ELR (cell line): ENCODE measurements at regions not wholly inside any gene's neighbourhood (a gene's known extent, or its start where the extent isn't known, plus 50 kb on each side); places are given as distances from the start of the nearest gene placed in this dataset.
A peak's percentile ranks its signal among the peaks of the same experiment; 100 is the strongest.
"Not testable (repeated sequence)": the region's sequence is repeated elsewhere in the genome, so short reads cannot be mapped to it uniquely, and the experiment has no call there.

Experiments
- DNase-seq: peaks from one replicate; pipeline ENCODE4 v3.0.0-alpha.2; 2015; ENCODE audit warnings: low read depth

DNA sequence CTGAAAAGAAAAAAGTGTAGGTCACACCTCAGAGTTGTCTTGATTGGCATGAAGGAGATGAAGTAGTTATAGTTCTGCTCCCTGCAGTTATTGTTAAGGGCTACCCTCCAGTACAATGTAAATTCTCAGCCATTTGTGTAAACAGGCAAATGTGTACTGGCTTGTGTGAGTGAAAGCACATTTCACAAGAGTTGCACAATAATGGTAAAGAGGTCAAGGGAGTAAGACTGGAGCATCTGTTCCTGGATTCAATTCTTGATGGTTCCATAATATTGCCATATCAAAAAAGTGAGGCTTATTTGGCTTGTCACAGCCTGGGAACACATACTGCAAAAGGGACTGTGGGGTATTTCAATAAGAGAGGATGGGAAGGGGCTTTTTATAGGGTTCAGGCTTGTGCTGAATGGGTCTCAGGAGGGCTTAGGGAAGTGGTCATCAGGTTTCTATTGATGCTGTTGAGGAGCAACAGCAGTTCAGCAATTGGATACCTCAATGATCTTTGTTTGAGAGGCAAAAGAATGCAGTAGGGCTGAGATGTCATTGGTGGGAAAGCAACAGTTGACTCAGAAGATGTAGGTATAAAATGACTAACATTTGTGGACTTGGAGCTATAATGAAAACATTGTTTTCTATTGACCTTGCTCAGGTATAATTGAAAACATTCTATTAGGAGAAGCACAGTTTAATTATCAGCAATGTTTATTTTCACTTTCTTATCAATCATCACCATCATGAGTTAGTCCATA is 402.6 kb downstream of the BCKDHB start:
- DNase-seq, result no peak

DNA sequence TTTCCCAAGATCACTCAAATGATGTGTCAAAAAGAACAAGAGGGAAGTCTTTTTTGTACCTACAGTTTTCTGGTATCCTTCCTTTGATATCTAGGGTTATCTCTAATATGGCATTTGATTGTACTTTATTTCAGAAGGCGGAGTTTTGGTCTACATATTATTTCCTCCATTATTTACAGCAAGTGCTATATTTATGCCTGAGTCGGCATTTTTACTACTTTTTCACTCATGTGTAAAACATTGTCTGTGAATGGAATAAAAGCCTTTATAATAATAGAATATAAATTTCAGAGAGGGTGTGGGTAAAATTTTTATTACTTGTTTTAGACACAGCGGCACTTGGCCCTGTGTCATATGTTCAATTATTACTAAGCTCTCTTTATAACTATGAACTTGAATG is 398.4 kb downstream of the BCKDHB start:
- DNase-seq, result no peak

DNA sequence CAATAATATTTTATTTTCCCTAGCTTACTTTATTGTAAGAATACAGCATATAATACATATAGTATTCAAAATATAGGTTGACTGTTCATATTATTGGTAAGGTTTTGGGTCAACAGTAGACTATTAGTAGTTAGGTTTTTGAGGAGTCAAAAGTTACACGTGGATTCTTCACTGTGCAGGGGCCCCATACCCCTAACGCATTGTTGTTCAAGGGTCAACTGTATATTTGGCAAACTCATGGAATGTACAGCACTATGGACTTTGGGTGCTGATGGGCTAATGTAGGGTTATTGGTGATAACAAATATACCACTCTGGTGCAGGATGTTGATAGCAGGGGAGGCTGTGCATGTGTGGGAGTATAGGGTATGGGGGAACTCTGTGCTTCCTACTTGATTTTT is 397.2 kb downstream of the BCKDHB start:
- no peak for DNase-seq

DNA sequence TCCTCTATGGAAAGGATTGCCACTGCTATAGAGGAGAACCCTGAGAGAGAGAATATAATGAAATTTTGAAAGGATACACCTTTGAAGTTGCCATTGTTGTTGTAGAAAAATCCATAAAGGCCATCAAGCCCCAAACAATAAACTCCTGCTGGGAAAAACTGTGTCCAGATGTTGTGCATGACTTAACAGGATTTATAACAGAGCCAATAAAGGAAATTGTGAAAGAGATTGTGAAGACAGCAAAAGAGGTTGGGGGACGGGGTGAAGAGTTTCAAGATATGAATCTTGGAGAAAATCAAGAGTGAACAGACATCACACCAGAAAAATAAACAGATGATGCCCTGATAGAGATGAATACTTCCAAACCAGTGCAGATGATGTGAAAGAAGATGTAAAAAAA is 396.4 kb downstream of the BCKDHB start:
- no peak for DNase-seq

DNA sequence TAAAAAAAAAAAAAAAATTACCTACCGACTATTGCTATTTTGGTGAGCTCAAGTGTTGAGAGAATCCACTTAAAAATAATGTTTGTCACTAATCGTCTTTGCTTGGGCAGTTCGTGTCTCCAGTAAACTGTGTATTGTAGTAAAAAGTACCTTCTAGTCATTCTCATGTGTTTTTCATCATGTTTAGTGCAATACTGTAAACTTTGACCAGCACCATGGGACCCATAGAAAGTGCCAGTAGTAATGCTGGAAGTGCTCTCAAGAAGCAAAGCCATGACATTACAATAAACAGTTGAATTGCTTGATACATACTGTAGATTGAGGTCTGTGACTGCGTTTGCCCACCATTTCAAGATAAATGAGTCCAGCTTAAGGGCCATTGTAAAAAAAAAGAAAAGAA is 395.2 kb downstream of the BCKDHB start:
- no peak for DNase-seq

DNA sequence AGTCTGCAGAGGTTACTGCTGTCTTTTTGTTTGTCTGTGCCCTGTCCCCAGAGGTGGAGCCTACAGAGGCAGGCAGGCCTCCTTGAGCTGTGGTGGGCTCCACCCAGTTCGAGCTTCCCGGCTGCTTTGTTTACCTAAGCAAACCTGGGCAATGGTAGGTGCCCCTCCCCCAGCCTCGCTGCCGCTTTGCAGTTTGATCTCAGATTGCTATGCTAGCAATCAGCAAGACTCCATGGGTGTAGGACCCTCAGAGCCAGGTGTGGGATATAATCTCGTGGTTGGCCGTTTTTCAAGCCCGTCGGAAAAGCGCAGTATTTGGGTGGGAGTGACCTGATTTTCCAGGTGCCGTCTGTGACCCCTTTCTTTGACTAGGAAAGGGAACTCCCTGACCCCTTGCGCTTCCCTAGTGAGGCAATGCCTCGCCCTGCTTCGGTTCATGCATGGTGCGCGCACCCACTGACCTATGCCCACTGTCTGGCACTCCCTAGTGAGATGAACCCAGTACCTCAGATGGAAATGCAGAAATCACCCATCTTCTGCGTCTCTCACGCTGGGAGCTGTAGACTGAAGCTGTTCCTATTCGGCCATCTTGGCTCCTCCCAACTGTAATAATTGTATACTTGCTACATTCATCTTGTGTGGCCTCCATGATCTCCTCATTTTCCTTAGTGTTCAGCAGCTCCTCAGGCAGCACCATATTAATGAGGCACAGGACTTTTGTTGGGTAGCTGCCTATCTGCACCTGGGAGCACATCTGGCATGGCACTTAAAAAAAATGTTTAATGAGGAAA is 391.4 kb downstream of the BCKDHB start:
- not testable (repeated sequence) for DNase-seq

DNA sequence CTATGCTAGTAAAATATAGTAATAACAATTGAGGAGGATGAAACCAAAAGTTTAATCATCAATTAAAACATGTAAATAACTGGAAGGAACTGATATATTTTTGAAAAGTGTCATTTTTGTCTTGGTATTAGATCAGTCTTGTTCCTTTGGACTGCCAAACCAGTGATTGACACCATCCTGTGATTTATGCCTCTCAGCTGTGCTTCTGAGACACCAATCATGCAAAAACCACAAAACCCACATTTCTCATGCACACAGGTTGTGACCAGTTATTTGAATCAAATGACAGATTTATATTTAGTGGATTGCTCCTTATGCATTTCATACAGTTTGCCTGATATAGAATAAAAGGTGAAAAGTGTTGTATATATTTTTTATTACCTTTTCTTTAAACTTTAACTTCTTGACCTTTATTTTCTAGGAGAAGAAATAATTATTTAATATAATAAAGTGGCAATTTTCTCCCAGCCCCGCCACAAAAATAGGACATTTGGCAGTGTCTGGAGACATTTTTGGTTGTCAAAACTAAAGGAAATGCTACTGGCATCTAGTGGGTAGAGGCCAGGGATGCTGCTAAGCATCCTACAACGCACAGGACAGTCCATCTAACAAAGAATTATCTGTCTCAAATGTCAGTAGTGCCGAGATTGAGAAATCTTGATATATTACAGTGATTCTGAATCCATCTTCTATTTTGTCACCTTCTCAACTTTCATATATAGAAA is 383.6 kb downstream of the BCKDHB start:
- no peak for DNase-seq

DNA sequence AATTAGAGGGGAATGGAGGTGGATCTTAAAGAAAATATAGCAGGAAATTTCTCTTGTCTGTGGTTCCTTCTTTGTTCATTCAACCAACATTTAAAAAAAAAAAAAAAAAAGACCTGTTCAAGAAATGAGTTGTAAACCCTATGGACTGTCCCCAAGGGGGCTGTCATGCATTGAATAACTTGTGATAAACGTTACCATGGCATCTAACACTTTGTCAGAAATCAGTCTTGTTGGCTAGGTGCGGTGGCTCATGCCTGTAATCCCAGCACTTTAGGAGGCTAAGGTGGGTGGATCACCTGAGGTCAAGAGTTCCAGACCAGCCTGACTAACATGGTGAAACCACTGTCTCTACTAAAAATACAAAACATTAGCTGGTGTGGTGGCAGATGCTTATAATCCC is 381.7 kb downstream of the BCKDHB start:
- DNase-seq, result no peak

DNA sequence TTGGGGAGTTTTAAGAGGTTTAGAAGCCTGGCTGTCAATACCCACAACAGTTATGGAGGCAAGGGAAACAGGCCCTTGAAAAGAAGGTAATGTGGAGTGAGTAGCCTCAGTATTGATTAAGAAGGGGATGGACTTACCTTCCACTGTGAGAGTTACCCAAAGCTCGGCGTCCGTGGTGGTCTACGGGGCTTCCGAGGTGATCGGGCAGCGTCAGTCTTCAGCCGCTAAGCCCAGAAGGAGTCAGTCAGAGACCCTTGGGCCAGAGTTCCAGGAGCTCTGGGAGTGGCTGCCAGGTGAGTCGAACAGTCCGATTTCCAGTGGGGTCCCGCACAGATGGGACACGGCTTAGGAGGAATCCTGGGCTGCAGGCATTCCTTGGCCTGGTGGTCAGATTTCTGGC is 379.0 kb downstream of the BCKDHB start:
- DNase-seq, result not testable (repeated sequence)

DNA sequence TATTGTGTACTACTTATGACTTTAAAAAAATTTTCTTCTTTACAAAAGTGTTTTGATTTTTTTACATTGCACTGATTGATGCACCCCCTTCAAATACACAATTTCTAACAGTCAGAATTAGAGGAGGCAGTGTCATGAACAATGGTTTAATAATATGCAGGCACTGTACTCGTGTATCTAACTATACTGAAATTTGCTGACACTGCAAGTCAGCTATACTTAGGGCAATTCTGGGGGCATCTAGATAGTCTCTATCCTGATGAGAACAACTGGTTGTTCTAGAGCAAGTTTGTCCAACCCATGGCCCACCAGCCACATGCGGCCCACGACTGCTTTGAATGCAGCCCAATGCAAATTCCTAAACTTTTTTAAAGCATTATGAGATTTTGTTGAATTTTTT is 375.6 kb downstream of the BCKDHB start:
- no peak for DNase-seq

DNA sequence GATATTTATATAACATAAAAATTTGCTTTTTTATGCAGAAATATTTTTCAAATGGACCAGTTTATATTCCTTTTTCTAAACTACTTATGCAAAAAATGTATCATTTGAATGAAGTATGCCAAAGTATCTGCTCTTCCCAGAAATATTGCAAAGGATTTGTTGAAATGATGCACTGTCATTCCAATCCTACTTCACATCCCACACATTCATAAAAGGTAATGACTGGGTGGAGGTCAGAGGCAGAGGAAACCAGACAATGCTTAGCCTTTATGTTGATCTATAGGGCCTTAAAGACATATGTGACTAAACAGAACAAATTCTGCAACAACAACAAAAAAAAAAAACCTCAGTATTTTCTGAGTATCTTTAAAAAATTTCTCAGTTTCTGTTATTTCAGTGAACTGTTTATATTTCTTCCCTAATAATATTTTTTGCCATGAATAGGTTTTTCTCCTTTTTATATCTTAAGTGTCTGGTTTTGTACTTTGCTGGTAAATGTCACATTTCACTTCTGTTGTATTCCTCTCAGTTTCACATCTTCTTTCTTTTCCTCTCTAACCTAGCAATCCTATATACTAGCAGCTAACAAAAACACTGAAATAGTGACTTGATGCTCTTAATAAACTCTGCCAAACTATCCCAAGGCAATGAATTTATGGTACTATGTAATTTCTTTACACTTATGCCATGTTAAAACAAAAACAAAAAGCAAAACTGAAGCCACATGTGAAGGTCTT is 374.1 kb downstream of the BCKDHB start:
- DNase-seq, result peak; percentile 13

DNA sequence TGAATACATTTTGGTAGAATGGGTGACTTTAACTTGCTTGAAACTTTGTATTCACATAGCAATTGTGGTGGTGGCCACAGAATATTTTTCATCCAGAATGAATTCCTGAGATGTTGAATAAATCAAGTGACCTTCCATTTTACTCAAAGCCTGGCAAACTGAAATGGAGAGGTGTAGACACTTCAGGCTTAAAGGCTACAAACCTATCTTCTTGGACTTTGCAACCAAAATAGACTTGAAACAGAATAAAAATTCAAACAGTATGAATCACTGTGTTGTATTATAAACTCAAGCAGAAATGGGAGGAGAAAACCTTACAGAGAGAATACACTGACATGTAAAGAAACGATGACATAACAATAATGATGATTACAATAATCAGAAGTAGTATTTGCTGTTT is 371.6 kb downstream of the BCKDHB start:
- DNase-seq, result peak; percentile 21

DNA sequence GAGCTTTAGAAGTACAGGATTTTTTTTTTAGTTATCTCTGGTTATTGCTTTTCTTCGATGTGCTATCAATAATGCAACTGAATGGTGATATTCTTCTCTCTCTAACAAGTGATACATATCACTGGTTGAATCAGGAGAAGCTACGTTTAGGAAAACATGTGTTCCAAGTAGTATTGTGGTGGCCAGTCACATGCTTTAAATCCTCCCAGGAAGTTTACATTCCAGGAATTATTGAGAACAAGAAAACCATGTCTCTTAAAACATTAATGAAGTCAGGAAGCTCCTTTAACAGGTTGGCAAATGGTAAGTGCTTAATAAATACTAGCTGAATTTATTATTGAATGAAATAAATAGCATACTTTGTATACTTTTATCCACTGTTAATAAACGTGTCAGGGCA is 371.1 kb downstream of the BCKDHB start:
- DNase-seq, result peak; percentile 37

DNA sequence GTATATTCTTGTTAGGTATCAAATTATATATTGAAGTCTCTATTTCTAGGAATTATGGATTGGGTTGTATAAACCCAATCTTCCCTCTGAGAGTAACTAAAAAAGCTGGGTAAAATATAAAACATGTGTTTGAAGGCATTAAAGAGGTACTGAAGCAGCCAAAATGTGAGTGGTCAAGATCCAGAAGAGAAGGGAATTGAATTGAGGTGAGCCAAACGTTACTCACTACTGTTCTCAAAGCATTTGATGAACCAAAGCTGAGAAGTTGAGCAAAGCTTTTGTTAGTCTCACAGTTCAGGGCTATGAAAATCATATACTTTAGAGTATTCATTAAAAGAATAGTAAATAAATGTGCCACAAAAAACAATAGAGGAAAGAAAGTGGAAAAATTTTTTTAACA is 365.8 kb downstream of the BCKDHB start:
- no peak for DNase-seq

DNA sequence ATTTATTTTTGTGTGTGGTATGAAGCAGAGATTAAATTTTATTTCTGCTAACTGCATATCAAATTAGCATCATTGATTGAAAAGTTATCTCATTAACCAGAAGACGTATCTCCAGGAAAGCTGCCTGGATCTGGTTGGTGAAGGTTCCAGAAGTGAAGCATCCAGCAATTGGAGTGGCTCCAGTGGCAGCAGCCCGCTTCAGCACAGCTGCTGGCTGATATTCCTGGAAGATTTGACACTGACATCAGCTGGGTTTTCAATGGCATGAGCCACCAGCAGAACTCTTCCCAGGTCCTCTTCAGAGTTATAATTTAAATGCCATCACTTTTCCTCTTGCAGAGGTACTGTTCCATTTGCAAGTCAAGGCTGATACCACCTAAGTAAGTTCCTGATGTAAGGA is 363.5 kb downstream of the BCKDHB start:
- no peak for DNase-seq

DNA sequence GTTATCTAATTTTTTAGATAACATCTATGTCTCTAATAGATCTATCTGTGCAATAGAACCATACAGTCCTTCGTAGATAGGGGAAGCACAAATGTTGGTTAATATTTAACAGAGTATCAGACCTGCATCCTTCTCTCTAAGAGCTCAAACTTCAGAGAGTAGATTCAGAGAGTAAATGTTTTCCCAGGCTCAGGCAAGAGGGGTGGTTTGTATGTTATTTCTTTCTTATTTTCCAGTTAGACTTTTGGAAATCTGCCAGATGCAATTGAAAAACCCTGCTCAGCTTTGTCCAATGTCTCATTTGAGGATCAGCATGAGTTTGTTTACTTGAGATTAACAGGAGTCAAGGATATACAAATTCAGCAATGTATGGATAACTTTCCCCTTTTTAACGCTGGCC is 361.9 kb downstream of the BCKDHB start:
- DNase-seq, result no peak

DNA sequence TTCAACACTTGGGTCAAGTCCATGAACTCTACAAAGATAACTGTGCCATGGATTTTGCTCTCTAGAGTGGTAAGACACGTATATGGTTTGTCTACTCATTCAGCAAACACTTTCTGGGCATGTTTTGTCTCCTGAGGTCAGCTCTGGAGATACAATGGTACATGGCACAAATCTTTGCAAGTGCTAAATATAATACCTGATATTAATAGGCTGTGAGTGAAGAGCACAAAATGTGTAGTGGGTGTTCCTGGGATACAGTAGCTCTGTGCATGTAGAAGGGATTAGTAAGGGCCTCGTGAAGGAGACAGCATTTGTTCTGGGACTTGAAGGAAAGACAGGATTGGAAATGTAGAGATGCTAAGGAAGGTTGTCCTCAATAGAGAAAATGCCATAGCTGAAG is 360.9 kb downstream of the BCKDHB start:
- DNase-seq, result no peak

DNA sequence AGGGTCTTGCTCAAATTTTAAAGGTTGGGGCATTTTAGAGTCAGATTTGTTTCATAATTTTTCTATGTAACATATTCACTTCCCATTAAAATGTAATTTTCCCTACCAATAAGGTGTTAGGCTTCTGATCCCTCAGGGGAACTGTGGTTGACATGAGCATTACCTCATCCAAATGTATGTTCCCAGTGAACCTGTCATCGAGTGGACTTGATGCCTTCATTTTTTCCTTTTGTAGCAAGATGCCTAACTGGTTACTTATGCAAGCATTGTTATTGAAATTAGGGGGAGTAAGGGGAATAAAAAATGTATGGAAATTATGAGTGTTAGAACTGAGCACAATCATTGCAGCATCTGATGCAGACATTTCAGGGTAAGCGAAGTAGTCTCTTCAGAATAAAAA is 360.5 kb downstream of the BCKDHB start:
- no peak for DNase-seq

DNA sequence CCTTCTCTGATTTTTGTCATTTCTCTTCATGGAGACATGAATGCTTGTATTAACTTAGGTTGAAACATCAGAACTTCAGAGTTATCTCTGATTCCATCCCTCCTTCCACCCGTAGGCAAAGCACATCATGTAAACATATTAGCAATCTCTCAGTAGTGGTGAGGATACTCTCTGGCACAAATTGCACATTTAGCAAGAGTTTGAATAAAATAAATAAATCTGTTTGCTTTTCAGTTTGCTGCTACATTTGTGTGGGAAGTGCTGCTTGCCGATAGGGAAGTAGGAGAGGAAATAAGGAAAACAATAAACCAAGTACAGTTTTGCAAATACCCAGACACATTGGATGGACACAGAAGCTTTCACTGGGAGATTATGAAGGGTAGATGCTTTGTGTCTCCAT is 359.0 kb downstream of the BCKDHB start:
- no peak for DNase-seq

DNA sequence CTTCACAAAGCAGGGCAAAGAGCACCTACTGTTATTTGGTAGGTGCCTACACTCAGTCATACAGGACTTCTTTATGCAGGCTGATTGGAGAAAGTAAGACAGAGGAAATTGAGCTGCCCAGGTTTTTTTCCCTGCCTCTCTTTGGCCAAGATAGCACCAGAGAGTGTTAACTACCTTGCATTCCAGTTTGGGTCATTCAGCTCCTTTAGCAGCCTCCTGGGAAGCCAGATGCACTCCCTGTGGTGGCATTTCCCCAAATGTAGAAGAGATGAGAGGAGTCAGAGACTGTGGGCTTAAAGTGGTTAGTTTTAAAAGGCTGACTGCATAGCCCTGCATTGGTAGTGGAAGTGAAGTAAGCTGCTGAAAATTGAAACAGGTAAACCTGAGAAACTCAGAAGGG is 358.4 kb downstream of the BCKDHB start:
- no peak for DNase-seq

DNA sequence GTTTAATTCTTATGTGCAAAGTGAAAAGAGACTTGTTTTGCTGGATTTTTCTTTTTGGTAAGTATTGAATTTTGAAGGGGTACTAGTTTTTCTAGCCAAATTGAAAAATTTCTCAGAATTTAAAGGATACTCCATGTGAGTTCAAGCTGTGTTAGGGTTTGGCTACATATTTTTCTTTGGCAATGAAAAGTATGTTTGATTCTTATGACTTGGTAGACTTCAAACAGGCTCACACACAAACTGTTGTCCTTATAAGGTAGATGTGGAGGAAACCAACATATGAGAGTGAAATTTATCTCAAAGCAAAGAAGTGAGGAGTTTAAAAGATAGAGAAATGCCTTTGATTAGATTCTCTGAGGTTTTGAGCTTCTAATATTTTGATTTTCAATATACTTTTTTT is 356.7 kb downstream of the BCKDHB start:
- DNase-seq, result no peak

DNA sequence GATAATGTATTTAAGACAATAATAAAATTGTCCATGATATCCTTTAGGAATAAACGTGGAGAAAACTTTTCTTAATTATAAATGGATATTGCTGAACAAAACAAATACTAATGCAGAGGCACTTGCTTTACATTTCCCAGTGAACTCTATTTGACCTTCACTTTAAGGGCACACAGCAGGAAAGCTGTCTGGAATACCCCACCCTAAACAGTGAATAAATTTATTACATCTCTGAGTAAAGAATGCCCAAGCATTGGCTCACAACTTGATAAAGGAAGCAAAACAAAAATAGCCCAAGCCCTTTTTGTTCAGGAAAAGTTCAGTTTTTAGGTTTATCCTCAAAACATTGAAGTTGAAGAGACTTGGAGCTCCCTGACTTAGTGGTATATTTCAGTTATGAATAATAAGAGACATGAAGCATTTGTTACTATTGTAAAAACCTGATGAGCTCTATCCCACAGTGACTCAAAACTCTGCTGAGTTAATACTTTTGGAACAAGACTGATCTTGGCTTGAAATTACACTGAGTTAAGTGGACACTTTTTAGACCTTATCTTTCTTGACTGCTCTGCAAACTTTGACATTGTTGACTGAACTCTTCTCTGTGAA is 353.9 kb downstream of the BCKDHB start:
- DNase-seq, result no peak
